HG02610 (cell line): ENCODE measurements at regions not wholly inside any gene's neighbourhood (a gene's known extent, or its start where the extent isn't known, plus 50 kb on each side); places are given as distances from the start of the nearest gene placed in this dataset.

Experiments used
- ATAC-seq: cut with Tn5 transposase; IDR thresholded peaks from one replicate; pipeline ENCODE4 v1.9.1; 2021; ENCODE audit warnings: mild to moderate bottlenecking, moderate library complexity; ENCODE audit not compliant: unreplicated experiment

DNA sequence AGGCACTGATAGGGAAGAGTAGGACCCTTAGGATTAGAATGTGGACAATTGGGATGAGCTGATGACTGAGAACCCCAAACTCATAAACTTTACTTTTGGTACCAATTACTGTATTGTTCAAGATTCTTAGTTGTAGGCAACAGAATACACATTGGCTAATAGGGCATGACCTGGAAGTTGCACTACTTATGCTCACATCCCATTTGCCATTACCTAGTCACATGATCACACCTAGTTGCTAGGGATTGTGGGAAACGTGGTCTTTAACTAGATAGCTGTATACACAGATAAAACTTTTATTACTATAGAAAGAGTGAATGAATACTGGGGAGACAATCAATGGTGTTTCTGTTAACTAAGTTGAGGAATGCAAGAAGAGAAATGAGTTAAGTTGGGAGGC, 113.4 kb upstream of the AKIRIN2 start:
- ATAC-seq, result no peak

DNA sequence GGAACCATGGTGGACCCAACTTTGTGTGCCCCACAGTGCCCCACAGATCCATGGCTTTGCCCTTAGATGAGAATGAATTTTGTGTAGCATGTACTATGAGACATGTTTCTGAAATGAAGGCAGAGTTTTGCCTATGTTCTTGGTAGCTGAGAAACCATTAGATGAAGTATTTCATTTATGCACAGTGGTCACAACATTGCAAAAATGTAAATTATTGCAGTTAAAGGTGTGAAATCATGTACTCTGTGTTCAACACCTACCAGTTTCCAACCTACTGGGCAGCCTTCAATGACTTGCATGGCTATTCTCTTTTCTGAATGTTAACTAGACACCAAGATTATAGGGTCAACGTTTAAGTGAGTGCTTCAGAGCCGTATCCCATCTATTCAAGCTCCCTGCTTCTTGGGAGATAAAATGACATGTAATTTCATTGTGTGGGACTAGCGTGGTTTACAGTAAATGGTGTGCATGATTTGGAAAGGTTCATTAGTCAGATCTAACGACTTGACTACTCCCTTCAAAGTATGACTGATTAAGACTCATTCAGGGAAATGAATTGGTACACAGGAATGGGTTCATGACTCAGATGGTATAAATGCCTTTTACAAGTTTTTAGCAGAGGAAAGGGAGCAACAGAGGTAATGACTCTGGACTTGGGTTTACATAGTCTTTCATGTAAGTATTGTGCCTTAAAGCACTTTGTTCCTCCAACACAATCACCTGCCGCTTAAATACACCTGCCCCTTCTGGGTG, 106.1 kb upstream of the AKIRIN2 start:
- ATAC-seq, result peak; percentile 76

DNA sequence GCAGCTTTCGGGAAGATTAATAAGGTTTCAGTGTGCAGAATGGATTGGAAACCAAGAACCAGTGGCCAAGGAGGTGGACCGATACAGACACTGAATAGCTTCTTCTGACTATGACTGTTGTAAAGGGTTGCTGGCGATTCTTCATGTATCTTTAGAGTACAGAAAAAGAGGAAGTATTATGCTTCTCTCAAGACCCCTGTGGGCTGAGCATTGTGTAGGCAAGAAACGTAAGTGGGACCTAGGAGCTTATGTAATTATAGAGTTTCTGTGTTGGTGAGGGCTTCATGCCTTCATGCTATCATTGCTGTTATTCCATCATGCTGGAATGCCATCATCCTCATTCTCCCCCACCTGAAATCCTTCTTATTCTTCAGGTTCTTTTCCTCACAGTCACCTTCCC, 105.4 kb upstream of the AKIRIN2 start:
- ATAC-seq, result peak; percentile 69

DNA sequence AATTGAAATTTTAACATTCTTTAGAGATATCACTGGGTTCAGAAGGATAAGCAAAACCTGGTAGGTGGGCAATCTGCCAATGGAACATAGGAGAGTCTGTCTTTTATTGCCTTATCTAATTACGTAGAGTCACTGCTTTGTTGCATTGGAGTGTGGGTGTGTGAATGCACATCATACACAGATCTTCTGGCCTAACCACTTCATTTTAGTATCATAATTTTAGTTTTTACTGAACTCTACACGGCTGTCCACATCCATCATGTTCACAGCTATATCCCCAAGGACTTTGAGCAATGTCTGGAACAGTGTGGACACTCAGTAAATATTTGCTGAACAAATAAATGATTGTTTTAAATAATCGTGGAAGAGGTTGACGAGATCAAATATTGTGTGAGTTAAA, 104.6 kb upstream of the AKIRIN2 start:
- ATAC-seq, result no peak

DNA sequence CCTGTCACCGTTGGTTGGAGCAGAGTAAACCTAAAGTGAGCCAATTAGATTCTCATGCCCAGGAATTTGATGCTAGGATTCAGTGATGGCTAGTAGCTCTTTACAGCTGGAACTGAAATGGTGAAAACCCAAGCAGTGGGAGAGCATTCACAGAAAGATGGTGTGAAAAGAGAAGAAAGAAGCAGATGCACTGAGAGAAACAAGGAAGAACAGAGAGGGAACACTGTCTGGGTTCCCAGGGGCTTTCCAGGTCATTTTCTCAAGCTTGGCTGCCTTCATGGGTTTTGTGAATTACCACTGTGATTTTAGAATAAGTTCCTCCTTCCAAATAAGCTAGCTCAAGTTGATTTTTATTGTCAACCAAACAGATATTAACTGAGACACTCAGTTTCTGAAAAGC, 104.1 kb upstream of the AKIRIN2 start:
- no peak for ATAC-seq

DNA sequence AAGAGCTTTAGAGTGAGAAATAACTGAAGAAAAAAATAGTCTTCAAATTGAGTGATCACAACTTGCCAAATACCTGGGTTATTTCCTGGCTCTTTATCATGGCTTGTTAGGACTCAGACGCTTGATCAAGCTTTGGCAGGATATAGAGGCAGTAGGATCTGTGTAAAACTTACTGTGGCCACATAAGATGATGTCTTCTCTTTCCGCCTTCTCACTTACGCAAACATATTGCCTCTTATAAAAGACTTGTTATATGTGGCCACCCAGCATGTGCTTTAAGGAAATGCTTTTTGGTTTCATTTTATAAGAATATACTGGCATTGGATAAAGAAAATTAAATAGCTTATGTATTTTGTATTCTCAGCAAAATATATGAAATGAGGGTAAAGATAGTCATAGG, 101.8 kb upstream of the AKIRIN2 start:
- ATAC-seq, result no peak

DNA sequence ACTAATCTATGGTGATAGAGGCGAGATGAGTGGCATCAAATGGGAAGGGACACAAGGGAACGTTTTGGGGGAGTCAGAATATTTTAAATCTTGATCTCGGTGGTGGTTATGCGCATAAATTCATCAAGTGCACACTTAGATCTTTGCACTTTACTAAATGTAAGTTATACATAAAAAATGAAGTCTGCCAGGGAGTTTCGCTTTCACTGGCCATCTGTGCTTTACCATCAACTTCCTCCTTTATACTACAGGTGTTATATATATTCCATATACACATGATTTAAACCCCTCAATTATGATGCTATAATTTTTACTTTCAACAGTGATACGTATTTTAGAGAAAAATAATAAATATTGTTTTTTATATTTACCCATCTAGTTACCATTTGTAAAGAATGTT, 97.6 kb upstream of the AKIRIN2 start:
- peak; percentile 29 for ATAC-seq

DNA sequence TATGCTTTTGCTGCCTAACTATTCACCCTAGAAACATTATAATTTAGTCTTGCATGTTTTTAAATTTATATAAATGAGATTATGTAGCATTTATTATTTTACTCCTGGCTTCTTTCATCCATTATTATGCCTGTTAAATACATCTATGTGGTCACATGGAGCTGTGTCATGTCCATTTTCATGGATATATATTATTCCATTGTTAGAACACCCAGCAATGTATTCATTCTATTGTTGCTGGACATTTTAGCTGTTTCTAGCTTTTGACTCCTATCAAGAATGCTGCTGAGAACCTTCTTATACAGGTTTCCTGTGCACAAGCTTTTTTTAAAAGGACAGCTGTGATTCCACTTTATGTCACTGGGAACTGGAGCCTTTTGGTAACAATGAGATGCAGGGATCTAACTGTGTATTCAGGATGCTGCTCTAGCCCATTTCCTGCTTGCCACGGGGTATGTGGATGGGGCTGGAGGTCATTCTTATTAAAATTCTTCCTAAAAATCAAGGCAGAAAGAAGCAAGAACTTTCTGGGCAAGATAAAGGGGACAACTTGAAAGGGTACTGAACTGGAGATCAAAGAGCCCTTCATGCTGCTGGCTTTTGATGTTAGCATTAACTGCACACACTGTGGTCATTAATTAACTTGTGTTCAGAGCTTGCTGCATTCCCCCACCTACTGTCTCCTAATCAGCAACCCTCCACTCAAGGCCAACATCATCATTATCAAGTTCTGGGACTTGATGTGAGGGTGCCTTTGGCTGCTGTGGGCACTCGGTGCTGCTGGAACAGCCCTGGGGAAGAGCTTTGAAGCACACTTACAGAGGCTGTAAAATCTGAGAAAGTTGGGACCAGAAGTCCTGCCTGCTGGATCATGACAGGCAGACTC, 96.6 kb upstream of the AKIRIN2 start:
- ATAC-seq, result no peak

DNA sequence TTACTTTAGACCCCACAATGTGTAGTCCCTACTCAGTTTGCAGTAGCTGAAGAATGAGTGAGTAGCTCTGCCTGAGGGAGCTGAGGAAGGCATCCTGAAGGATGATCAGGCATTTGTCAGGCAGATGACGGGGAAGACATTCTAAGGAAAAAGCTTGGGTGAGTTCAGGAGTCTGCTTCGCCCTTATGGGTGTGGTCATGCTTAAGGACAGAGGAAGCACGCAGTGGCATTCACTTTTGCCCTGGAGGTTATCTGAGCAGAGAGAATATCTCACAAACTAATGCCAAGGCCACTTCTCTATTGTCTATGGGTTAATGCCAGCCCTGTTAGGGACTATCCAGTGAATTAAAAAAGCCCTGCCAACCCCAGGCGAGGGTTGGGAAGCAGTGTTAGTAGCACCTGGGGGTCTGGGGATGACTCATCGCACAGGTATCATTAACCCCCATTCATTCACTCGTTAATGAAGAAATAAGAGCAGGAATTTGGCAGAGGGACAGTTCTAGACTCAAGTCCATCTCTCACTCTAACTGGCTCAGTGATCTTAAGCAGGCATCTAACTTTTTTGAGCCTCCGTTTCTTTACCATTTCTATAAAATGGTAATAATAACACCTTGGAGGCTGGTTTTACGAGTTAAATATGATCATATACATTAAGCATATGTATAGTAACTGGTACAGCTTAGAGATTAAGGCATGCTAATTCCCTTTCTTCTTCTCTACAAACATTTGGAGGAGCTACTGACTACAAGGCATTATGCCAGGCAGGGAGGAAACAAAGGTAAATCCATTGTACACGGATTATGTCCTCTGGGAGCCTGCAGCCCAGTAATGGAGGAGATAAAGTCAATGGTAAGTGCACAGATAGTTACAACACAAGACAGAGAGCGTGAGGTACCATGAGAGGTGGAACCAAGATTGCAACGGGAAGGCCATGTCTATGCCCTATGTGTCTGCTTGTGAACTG, 93.2 kb upstream of the AKIRIN2 start:
- ATAC-seq, result no peak

DNA sequence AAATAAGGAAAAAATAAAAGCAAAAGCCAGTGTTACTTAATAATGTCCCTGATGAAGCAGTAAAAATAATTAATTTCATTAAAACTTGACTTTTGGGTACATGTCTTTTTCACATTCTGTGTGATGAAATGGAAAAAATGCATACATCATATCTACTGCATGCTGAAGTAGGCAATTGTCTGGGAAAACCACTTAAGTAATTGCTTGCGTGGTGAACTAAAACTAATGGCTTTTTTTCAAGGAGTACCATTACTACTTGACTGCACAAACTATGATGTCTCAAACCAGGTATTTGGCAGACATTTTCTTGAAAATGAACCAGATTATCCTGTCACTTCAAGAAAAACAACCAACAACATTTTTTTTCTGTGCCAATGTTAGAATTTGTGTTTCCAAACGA, 91.3 kb upstream of the AKIRIN2 start:
- ATAC-seq, result no peak

DNA sequence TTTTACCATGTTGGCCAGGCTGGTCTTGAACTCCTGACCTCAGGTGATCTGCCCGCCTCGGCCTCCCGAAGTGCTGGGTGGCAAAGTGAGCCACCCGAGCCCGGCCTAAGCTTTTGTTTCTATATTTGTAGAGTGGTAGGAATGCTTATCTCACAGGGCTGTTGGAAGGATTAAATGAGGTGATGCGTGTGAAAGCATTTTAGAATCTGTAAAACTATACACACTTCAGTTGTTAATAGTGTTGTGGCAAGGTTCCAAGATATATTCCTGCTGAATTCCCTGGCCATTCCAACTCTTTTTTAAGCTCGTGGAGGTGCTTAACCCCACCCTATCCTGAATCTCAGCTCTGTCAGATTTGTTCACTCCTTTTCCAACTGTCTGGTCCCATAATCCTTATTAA, 89.9 kb upstream of the AKIRIN2 start:
- ATAC-seq, result no peak

DNA sequence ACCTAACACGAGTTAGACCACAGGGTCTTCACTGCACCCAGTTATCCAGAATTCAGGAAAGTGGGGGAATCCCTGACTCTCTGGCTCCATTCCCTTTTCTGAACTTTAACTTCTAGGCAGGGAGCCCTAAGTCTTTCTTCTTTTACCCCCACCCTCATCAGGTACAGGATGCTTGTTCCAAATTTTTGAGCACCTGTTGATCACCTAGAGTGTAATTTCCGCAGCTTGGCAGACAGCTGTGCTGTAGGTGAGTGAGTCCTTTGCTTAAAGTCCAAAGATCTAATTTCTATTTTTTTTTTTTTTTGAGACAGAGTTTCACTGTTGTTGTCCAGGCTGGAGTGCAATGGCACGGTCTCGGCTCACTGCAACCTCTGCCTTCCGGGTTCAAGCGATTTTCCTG, 89.5 kb upstream of the AKIRIN2 start:
- no peak for ATAC-seq

DNA sequence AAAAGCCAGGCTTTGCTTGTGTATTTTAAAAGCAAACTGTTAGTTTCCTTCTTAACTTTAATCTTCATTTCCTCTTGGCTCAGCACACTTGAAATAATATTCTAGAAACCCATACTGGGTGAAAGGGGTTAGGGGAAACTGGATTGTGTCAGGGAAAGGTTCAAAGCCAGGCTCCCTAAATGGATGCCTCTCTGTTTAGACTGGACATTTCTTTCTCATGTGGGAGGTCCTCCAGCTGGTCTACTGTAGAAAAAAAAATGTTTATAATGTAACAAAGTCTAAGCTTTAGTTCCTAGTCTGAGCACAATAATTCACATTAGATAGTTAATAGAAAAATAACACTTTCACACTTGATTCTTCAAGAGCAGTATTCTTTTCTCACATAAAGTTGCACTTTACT, 89.0 kb upstream of the AKIRIN2 start:
- ATAC-seq, result no peak

DNA sequence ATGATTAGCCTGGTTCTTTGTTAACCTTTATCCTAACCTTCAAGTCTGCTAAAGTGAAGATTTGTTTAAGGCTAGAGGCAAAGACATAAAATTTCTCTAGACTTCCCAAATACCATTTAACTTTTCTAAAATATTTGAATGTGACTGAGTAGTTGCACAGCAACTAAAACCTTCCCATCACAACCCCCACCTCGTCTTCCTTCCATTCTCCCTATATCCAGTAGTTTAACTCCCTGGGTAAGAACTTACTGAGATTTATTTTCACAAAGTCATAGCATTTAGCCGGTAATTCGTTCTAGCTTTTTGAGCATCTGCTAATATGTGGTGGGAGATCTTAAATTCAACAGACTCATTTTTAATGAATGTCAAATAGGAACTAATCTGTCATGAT, 87.9 kb upstream of the AKIRIN2 start:
- ATAC-seq, result no peak

DNA sequence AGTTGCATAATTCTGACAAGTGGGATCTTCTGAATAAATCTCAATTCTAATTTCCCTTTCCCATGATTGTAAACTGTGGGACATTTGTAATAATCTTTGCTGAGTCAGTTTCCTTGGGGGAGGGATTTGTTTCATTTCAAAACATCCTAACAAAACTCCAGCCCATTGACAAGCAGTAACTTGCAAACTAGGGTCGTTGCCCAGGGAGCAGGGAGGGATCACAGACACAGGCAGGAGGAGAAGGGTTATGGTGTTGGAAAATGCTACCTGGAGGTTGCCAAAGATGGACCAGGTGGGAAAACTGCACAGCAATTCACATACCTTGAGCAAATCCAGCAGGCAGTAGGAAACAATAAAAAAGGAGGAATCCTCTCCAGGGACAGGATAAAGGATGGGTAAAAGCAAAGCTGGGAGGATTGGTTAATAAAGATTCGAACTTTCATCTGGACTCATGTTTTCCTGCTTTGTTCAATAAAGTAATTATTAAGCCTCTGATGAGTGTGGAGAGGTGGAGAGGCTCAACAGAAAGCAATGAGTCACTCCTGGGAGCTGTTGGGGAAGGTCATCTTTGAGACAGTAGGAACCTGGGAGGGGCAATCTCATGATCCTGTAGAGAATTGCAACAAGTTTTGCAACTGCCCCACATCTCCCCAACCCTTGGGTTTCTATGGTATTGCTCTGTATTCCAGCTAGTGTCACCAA, 87.3 kb upstream of the AKIRIN2 start:
- ATAC-seq, result no peak

DNA sequence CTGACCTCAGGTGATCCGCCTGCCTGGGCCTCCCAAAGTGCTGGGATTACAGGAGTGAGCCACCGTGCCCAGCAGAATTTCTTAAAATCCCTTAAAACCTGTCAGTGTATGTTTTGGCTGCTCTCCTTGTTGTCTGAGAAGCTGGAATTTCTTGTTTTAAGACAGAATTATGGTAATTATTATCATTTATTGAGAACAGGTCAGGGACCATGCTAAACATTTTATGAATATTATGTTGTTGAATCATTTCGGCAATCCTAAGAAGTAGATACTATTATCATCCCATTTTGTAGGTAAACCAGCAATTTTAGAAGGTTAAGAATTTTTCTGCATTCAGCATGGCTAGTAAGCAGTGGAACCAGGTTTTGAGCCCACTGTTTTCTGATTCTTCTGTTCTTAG, 86.1 kb upstream of the AKIRIN2 start:
- no peak for ATAC-seq

DNA sequence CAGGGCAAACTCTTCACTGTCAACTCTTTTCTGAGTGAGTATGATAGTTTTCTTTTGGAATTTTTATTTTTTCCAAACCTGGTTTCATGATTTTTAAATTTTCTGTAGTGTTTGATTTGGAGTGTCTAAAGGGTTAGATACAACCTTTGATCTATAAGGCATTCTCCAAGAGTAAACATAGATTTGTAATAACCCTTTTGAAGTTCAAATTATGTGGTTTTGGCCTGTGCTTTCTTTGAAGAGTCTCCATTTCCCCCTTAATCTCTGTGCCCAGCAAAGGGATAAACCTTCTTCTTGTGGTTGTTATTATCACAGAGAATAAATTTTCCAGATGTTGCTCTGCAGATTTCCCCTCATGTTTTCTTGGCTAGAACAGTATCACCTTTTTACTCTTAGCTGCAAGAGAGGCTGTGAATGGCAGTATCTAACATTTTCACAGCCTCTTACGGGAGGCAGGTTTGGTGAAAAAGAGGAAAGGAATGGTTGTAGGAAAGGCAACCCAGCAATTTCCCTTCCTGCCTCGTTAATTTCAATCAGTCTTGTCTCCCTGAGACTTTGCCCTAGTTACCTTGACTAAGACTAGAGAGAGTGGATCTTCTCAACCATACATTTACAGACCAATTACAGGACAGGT, 83.3 kb upstream of the AKIRIN2 start:
- ATAC-seq, result no peak

DNA sequence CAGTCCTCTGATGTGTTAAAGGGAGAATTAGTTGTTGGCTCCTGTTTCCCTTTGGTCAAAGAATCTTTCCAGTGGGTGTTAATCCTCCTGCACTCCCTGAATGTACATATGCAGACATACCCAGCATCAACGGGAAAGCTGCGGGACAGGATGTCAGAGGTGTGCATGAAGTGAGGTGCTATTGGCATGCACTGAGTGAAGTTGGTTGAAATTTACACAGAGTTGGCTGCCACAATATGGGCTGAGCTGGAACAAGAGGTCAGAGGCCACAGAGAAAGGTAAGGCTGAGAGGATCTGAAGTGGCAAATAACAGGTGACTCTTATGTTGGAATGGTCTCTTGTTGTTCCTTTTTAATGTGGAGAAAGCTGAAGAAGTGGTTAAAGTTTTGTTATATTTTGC, 82.7 kb upstream of the AKIRIN2 start:
- ATAC-seq, result no peak

DNA sequence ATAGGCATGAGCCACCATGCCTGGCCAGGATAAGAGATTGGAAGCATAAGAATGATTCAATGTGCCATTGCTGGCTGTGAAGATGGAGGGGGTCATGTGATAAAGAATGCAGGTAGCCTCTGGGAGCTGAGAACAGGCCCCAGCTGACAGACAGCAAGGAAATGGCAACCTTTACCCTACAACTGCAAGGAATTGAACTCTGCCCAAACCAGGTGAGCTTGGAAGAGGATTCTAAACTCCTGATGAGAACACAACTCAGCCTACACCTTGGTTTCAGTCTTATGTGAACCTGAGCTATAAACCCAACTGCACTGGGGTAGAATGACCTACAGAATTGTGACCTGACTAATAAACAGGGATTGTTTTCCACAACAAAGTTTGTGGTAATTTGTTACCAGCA, 82.0 kb upstream of the AKIRIN2 start:
- no peak for ATAC-seq

DNA sequence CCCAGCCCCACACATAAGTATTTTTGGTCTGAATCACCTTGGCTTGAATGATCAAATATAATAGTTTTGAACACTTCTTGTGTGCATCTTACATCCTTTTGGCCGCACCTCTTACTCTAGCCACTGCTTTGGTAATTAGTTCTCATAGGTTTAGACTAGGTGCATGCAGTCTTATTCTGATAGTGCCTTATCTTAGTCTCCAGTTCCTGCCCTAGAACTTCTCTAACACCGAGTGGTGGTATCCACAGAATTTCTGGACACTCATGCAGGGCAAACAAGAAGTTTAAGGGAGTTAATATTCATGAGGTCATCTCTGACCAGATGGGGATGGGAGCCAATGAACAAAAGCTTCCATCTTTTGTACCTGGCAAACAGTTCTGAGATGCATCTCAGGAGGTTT, 77.5 kb upstream of the AKIRIN2 start:
- no peak for ATAC-seq
